ENCODE measurements at regions not wholly inside any gene's neighbourhood (a gene's known extent, or its start where the extent isn't known, plus 50 kb on each side); places are given as distances from the start of the nearest gene placed in this dataset.

- Mint-ChIP-seq H3K27me3 (ENCODE audit: insufficient read depth, low read depth, poor library complexity) (no peaks in the 10 kb centered on the region), H3K4me3 (no peak overlapping the region), H3K9me3 (peaks cover 25% of the 10 kb centered on the region), H3K27ac (no peak overlapping the region), H3K36me3 (ENCODE audit: low read depth) (peaks cover 22% of the 10 kb centered on the region; the same call in 2 of the 3 replicates), H3K4me1 (no peaks in the 10 kb centered on the region)
- Histone ChIP-seq H3K79me2 (replicated peaks; ENCODE audit: insufficient read depth) (no peaks in the 10 kb centered on the region), H3F3A (replicated peaks; ENCODE audit: low read depth) (no peaks in the 10 kb centered on the region), H3K4me2 (no peak overlapping the region), H4K20me1 (replicated peaks; ENCODE audit: insufficient read depth) (no peaks in the 10 kb centered on the region), H3K36me3 (ENCODE audit: insufficient read depth) (0 out of 2 replicates have a peak, but pooled peaks cover 2% of the 10 kb centered on the region), H3K9me2 (ENCODE audit: insufficient read depth) (peaks cover 6% of the 10 kb centered on the region; the same call in 1 of the 2 replicates), H2AFZ (no peak overlapping the region), H3K4me1 (ENCODE audit: insufficient read depth) (no peaks in the 10 kb centered on the region), H3K4me3 (no peak overlapping the region), H3K27me3 (ENCODE audit: insufficient read depth) (no peaks in the 10 kb centered on the region), H3K27ac (ENCODE audit: low read depth) (no peak overlapping the region)
- TF ChIP-seq ZNF462 (CRISPR knock-in tag; IDR thresholded peaks at IDR 0.05) (no peak), EZH2phosphoT487 (IDR thresholded peaks at IDR 0.05; ENCODE audit: unreplicated experiment) (no peak), CTCF (conservative IDR thresholded peaks at IDR 0.05; ENCODE audit: low read depth in 2 of 2) (no peak), ZNF331 (CRISPR knock-in tag; IDR thresholded peaks at IDR 0.05; ENCODE audit: low read depth) (no peak), ETS1 (IDR thresholded peaks at IDR 0.05) (no peak), EZH2 (IDR thresholded peaks at IDR 0.05; ENCODE audit: low read depth, unreplicated experiment) (no peak), JUNB (IDR thresholded peaks at IDR 0.05; ENCODE audit: unreplicated experiment) (no peak), CREB1 (CRISPR knock-in tag; IDR thresholded peaks at IDR 0.05; ENCODE audit: low read depth) (no peak), REST (IDR thresholded peaks at IDR 0.05; ENCODE audit: unreplicated experiment) (no peak), STAT1 (IDR thresholded peaks at IDR 0.05; ENCODE audit: unreplicated experiment) (no peak), NANOG (IDR thresholded peaks at IDR 0.05; ENCODE audit: borderline replicate concordance) (no peak), ZNF114 (CRISPR knock-in tag; IDR thresholded peaks at IDR 0.05) (no peak)
- DNase-seq (ENCODE audit: low spot score) (no peak), ATAC-seq (no peak)
These were observed 656.7 kb upstream of the CCDC54 start for GRCh38 chr3:106720510-106720909.

Data from GM23338 (cell line).